Suprapubic skin (tissue), 4 donors: ENCODE measurements at regions not wholly inside any gene's neighbourhood (a gene's known extent, or its start where the extent isn't known, plus 50 kb on each side); places are given as distances from the start of the nearest gene placed in this dataset.

Experiments used
- DNase-seq, 2 donors: peaks; one replicate each; pipeline ENCODE4 v3.0.0-alpha.2; 2019; ENCODE audit warnings: low spot score in 2 of 2
- H3K27ac ChIP-seq: fragments of 200-600 bp; sonication (generic); one replicate; pipeline ENCODE4 v1.5.1; 2019
- H3K27me3 ChIP-seq: fragments of 200-600 bp; sonication (generic); one replicate; pipeline ENCODE4 v1.5.1; 2019
- H3K36me3 ChIP-seq: fragments of 200-600 bp; sonication (generic); one replicate; pipeline ENCODE4 v1.5.1; 2019
- H3K4me1 ChIP-seq: fragments of 200-600 bp; sonication (generic); one replicate; pipeline ENCODE4 v1.5.1; 2019
- H3K4me3 ChIP-seq: fragments of 200-600 bp; sonication (generic); one replicate; pipeline ENCODE4 v1.5.1; 2019; ENCODE audit warnings: mild to moderate bottlenecking
- H3K9me3 ChIP-seq: fragments of 200-600 bp; sonication (generic); one replicate; pipeline ENCODE4 v1.5.1; 2019
- EP300 ChIP-seq: sonication (generic); formaldehyde crosslinking; IDR thresholded peaks from one replicate; pipeline ENCODE4 v1.6.1; 2017; ENCODE audit warnings: antibody characterized with exemption
- POLR2A ChIP-seq, 2 donors: fragments of 450-650 bp; IDR thresholded peaks; one replicate each; pipeline ENCODE4 v1.6.1; 2017; ENCODE audit warnings: antibody characterized with exemption in 2 of 2, mild to moderate bottlenecking in 2 of 2, moderate library complexity in 2 of 2
- POLR2AphosphoS5 ChIP-seq, 3 donors: sonication (generic); formaldehyde crosslinking; IDR thresholded peaks; one replicate each; pipeline ENCODE4 v1.6.1; 2017; ENCODE audit warnings: antibody characterized with exemption in 3 of 3
- WGBS: methylation state at CpG from one replicate; pipeline ENCODE4 v1.1.5; 2018; 5-methylcytosine and 5-hydroxymethylcytosine counted together
- TF ChIP-seq, protein P1 (sequence below), 2 donors: fragments of 200-600 bp in 1 of 2; fragments of 450-650 bp in 1 of 2; sonication (generic) in 1 of 2; IDR thresholded peaks; one replicate each; pipeline ENCODE4 v1.5.1; 2016 to 2019; ENCODE audit warnings: antibody characterized with exemption in 2 of 2, mild to moderate bottlenecking in 1 of 2, moderate library complexity in 1 of 2

DNA sequence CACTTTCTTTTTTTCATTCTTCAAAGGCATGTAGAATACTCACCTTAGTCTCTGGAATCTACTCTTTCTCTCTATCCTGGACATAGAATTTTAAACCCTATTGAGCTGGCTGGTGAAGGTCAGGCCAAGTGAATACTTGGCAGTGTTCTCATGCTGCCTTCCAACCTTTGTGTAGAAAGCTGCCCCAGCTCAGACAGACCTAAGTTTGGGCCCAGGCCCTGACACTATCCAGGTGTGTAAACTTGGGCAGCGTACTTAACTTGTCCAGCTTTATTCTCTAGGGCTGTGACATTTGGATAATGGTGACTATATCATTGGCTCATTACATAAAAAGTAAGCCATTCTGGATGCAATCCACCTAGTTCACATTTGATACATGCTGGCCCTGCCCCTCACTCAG is 298.3 kb downstream of the IRX1 start:
- Histone ChIP-seq H3K27me3 (no peaks in the 10 kb centered on the region), H3K36me3 (no peaks in the 10 kb centered on the region), H3K4me3 (no peak overlapping the region), H3K4me1 (no peaks in the 10 kb centered on the region), H3K27ac (no peak overlapping the region), H3K9me3 (no peaks in the 10 kb centered on the region)
- no peak for DNase-seq
- TF ChIP-seq, protein P1, sequence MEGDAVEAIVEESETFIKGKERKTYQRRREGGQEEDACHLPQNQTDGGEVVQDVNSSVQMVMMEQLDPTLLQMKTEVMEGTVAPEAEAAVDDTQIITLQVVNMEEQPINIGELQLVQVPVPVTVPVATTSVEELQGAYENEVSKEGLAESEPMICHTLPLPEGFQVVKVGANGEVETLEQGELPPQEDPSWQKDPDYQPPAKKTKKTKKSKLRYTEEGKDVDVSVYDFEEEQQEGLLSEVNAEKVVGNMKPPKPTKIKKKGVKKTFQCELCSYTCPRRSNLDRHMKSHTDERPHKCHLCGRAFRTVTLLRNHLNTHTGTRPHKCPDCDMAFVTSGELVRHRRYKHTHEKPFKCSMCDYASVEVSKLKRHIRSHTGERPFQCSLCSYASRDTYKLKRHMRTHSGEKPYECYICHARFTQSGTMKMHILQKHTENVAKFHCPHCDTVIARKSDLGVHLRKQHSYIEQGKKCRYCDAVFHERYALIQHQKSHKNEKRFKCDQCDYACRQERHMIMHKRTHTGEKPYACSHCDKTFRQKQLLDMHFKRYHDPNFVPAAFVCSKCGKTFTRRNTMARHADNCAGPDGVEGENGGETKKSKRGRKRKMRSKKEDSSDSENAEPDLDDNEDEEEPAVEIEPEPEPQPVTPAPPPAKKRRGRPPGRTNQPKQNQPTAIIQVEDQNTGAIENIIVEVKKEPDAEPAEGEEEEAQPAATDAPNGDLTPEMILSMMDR (IDR thresholded peaks at IDR 0.05) = no peak
- TF ChIP-seq EP300 (no peak), POLR2A (IDR thresholded peaks at IDR 0.05) (no peak), POLR2AphosphoS5 (IDR thresholded peaks at IDR 0.05) (no peak)
- WGBS = 87% methylated on average over 1 of the region's 1 CpG

DNA sequence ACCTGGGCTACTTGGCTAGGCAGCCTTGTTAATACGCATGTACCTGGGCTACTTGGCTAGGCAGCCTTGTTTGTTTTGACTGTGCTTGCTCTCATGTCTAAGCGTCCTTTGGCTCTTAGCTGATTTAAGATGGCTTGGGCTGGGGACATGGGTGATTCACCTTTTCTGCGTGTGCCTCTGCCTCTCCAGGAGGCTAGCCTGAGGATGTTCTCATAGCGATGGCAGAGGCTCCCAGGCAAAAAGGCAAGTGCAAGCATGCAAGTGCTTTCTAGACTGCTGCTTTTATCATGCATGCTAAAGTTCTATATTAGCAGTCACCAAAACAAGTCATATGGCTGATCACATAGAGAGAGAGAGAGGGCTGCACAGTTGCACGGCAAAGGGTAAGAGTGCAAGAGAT is 300.5 kb downstream of the IRX1 start:
- no peaks in the 10 kb centered on the region for H3K4me1 ChIP-seq
- no peak overlapping the region for H3K27ac ChIP-seq
- no peaks in the 10 kb centered on the region for H3K9me3 ChIP-seq
- no peak overlapping the region for H3K4me3 ChIP-seq
- TF ChIP-seq, protein P1 (IDR thresholded peaks at IDR 0.05) = no peak
- no peak for TF ChIP-seq POLR2A (IDR thresholded peaks at IDR 0.05)
- no peak for TF ChIP-seq POLR2AphosphoS5 (IDR thresholded peaks at IDR 0.05)
- no peak for TF ChIP-seq EP300
- DNase-seq = no peak
- H3K27me3 ChIP-seq = no peaks in the 10 kb centered on the region
- no peaks in the 10 kb centered on the region for H3K36me3 ChIP-seq
- 52% methylated on average over 5 of the region's 5 CpGs for WGBS

DNA sequence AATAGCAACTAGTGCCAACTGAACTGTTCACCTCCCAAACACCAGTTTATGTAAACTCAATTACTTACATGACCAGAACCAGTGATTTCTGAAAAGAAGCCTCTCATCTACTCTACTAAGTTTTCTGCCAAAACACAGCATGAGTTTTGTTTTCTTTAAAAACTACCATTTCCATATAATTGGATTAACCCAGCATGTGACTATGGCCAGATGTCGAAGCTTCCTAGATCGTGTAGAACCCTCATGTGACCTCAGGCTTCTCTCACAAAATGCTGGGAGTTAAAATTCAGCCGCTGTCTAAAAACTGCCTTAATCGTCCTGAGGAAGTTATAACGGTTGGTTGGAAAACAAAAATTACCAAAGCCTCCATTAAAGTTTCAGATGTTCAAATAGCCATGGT is 303.5 kb downstream of the IRX1 start:
- Histone ChIP-seq H3K9me3 (no peaks in the 10 kb centered on the region), H3K36me3 (no peaks in the 10 kb centered on the region), H3K27ac (no peak overlapping the region), H3K4me1 (no peaks in the 10 kb centered on the region), H3K27me3 (no peaks in the 10 kb centered on the region), H3K4me3 (no peak overlapping the region)
- no peak for TF ChIP-seq POLR2AphosphoS5 (IDR thresholded peaks at IDR 0.05)
- TF ChIP-seq EP300 = no peak
- 72% methylated on average over 5 of the region's 5 CpGs for WGBS
- DNase-seq = no peak

DNA sequence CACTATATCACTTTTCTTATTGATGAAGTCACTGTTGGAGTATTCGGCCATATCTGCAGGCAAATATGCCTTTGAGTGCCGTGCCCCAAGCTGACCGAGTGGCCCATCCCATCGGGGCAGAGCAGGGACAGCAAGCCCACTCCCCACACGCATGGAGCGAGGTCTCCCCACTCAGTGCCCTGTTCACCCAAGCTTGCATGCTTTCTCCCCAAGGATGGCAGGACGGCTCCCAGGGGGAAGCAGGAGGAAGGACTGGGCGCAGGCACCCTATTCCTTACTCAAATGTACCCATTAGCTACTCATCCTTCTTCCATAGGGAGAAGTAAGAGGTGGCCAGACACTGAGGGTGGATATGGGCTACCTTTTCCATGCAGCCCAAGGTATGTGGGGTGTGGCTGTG is 309.0 kb downstream of the IRX1 start:
- TF ChIP-seq, protein P1 (IDR thresholded peaks at IDR 0.05) = no peak
- TF ChIP-seq POLR2A (IDR thresholded peaks at IDR 0.05) = no peak
- no peak for TF ChIP-seq EP300
- TF ChIP-seq POLR2AphosphoS5 (IDR thresholded peaks at IDR 0.05) = no peak
- Histone ChIP-seq H3K27ac (no peak overlapping the region), H3K4me1 (no peaks in the 10 kb centered on the region), H3K9me3 (no peaks in the 10 kb centered on the region), H3K4me3 (no peak overlapping the region), H3K36me3 (no peaks in the 10 kb centered on the region), H3K27me3 (no peaks in the 10 kb centered on the region)
- 87% methylated on average over 6 of the region's 8 CpGs for WGBS
- no peak for DNase-seq

DNA sequence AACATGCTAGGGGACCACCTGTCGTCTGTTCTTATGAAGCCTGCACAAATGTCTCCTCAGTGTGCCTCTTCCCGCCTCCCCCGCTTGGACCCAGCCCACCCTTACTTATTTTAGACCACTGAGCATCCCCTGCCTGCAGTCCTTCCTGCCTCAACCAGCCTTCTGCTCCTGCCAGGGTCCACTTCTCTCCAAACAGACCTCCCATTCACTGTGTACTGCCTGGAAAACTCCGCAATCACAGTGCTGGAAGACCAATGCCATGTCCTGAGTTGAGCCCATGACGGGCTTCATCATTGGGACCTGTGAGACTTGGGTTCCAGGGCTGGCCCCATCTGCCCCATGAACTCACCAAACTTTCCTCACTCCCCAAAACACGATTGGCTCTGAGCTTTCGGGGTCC is 309.4 kb downstream of the IRX1 start:
- Histone ChIP-seq H3K4me3 (no peak overlapping the region), H3K4me1 (no peaks in the 10 kb centered on the region), H3K27ac (no peak overlapping the region), H3K27me3 (no peaks in the 10 kb centered on the region), H3K36me3 (no peaks in the 10 kb centered on the region), H3K9me3 (no peaks in the 10 kb centered on the region)
- 83% methylated on average over 6 of the region's 7 CpGs for WGBS
- TF ChIP-seq, protein P1 (IDR thresholded peaks at IDR 0.05) = no peak
- TF ChIP-seq POLR2A (IDR thresholded peaks at IDR 0.05) (no peak), POLR2AphosphoS5 (IDR thresholded peaks at IDR 0.05) (no peak), EP300 (no peak)
- no peak for DNase-seq

DNA sequence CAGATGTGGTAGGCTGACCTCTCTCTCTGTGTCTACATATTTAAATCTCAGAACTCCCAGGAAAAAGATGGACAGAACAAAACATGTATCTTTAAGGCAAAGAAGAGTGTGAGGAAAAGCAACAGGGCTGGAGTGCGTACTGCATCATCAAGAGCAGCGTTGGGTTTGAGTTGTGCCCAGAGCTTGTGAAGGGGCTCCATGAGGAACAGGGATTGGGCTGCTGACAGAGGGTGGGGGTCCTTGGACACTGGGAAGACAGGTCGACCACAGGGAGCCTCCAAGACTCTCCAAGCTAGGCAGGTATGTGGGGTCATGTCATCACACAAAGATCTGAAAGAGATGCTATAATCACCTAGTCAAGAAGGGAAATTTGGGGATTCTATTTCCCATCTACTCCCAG is 309.9 kb downstream of the IRX1 start:
- DNase-seq = no peak

More for the DNA sequence above, 309.9 kb downstream of the IRX1 start:
- no peaks in the 10 kb centered on the region for H3K9me3 ChIP-seq
- H3K4me3 ChIP-seq = no peak overlapping the region
- 82% methylated on average over 3 of the region's 3 CpGs for WGBS
- H3K4me1 ChIP-seq = no peaks in the 10 kb centered on the region
- no peaks in the 10 kb centered on the region for H3K36me3 ChIP-seq
- TF ChIP-seq, protein P1 (IDR thresholded peaks at IDR 0.05) = no peak
- no peak for TF ChIP-seq POLR2AphosphoS5 (IDR thresholded peaks at IDR 0.05)
- TF ChIP-seq EP300 = no peak
- no peak for TF ChIP-seq POLR2A (IDR thresholded peaks at IDR 0.05)
- no peak overlapping the region for H3K27ac ChIP-seq
- no peaks in the 10 kb centered on the region for H3K27me3 ChIP-seq
